Hepatic stellate cell (primary cell): ENCODE measurements at regions not wholly inside any gene's neighbourhood (a gene's known extent, or its start where the extent isn't known, plus 50 kb on each side); places are given as distances from the start of the nearest gene placed in this dataset.
A peak's percentile ranks its signal among the peaks of the same experiment; 100 is the strongest.
"Not testable (repeated sequence)": the region's sequence is repeated elsewhere in the genome, so short reads cannot be mapped to it uniquely, and the experiment has no call there.

ENCODE experiments used
- DNase-seq: peaks from one replicate; pipeline ENCODE4 v3.0.0; 2011; ENCODE audit warnings: low spot score

DNA sequence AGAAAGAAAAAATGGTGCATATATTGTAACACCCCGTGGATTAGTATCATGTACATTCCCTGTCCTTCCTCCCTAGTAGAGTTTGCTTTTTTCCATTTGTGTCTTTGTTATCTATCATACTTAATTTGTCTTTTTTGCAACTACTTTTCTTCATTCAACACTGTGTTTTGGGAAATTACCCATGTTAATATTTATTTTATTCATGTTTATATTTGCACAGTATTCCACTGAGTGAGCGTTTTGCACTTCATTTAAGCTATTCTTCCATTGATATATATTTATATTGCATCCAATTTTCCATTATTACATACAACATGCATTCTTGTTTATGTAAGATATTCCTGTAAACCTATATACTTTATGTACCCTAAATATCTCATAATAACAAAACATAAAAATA, 57.6 kb upstream of the FAM171A1 start:
- DNase-seq = no peak

DNA sequence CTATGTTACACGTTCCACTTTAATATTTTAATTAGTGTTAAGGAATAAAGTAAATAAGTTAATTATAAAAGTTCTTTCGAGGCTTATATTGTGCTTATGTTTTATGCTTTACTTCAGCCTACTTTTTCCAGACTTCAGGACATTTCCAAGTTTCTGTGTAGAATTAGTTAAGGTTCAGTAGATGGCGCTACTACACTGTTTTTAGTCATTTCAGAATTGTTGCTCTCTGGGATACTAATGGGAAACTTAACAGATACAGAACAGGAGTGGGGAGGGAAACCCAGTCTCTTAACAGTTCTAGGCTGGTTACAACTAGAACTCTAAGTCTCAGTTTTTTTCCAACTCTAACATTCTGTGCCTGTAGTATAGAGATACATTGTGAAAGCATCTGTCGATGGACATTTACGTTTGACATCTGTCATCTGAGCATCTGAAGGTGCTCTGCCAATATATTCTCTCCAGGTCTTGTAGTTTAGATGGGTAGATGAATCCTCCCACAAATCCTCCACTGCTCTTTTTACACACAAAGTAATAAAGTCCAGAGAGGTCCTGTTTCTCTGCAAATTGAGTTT, 56.8 kb upstream of the FAM171A1 start:
- DNase-seq = peak; percentile 53

DNA sequence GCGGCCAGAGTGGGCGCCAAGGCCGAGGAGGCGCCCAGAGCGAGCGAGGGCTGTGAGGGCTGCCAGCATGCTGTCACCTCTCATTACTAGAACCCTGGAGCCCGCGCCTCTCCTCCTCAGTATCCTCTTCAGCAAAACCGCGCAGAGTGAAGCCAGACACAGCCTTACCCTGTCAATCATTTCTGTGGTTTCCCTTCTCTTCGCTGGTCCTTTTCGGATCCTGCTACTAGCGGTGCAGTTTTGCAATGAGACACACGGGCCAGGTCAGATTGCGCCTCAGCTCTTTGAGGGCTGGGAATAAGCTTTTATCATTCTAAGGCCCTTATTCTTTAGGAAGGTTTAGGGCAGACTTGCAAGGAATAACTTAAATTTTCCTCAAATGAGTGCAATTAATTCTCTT, 55.5 kb upstream of the FAM171A1 start:
- DNase-seq = no peak

DNA sequence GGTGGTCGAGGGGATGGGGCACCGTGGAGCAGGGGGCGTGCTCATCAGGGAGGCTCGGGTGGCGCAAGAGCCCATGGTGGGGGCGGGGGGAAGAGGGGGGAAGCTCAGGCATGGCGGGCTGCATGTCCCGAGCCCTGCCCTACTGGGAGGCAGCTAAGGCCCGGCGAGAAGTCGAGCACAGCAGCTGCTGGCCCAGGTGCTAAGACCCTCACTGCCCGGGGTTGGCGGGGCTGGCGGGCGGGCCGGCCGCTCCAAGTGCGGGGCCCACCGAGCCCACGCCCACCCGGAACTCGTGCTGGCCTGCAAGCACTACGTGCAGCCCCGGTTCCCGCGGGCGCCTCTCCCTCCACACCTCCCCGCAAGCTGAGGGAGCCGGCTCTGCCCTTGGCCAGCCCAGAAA, 55.0 kb upstream of the FAM171A1 start:
- DNase-seq = no peak

DNA sequence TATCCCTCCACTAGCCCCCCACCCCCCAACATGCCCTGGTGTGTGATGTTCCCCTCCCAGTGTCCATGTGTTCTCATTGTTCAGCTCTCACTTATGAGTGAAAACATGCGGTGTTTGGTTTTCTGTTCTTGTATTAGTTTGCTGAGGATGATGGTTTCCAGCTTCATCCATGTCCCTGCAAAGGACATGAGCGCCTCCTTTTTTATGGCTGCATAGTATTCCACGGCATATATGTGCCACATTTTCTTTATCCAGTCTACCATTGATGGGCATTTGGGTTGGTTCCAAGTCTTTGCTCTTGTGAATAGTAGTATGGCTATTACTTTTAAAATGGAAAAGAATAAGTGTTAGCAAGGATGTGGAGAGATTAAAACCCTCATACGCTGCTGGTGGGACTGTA, 50.8 kb upstream of the FAM171A1 start:
- DNase-seq = not testable (repeated sequence)
